GM12874 (cell line): ENCODE measurements at regions not wholly inside any gene's neighbourhood (a gene's known extent, or its start where the extent isn't known, plus 50 kb on each side); places are given as distances from the start of the nearest gene placed in this dataset.

ENCODE experiments used
- CTCF ChIP-seq: IDR thresholded peaks from 2 replicates; pipeline ENCODE4 v1.5.1; 2011; ENCODE audit warnings: low read depth, mild to moderate bottlenecking, control low read depth, low read length, moderate library complexity; ENCODE audit not compliant: insufficient read depth

DNA sequence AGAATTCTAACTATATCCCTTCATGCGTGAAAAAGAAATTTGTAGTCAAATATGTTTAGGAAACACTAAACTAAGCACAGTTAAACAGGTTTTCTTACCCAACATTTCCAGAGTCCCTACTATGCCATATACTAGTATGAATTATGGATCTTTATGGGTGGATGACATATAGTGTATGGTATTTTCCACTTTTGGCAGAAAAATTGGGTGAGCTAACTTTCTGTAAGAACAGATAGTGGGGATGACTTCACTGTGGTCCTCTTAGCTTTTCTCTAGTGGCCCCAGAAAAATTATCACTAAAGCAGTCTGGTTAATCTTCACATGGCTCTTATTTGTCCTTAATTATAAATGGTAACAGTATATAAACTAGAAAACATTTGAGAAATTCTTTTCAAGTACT lies 240.0 kb upstream of the GULP1 start:
- TF ChIP-seq CTCF = no peak

- no peak for TF ChIP-seq CTCF
Measured at GRCh38 chr2:188065386-188065785, 226.3 kb upstream of the GULP1 start.

- TF ChIP-seq CTCF = no peak
Measured at GRCh38 chr2:188068093-188068492, 223.6 kb upstream of the GULP1 start.

DNA sequence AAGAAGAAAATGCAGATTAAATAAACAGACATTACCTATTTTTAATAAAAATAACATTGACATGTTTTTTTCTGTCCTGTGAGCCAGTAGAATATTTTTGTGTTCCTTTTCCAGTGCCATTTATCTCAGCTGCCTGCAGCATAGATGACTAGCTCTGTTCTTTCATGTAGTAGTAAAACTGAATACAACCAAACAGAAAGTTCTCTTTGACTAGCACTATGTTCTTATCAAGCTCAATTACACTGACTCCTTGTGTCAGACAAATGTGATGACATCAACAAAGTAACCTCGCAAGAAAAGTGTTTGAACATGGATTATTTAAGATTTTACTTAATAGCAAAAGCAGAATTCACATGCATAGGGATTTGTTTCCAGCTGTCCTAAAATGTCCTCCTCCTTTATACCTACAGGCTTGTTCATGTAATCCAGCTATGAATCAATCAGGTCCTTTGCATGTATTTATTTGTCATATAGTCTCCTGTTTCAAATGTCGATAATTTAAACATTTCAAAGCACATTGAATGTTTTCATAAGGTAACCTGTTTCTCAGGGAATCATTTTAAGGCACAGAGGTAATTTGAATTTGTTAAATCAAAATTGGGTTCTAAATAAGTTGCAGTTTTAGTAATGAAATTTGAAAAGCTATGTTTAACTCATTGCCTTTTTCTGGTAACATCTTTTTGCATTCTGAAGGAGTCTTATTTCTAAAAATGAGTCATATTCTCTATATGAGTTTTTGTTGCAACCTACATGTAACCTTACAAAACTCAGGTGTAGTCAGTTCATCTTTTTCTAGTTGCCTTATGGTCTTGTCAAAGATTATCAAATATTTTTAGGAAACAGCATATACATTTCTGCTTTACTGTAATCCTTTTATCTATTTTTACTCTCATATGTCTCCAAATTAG lies 215.3 kb upstream of the GULP1 start:
- no peak for TF ChIP-seq CTCF

DNA sequence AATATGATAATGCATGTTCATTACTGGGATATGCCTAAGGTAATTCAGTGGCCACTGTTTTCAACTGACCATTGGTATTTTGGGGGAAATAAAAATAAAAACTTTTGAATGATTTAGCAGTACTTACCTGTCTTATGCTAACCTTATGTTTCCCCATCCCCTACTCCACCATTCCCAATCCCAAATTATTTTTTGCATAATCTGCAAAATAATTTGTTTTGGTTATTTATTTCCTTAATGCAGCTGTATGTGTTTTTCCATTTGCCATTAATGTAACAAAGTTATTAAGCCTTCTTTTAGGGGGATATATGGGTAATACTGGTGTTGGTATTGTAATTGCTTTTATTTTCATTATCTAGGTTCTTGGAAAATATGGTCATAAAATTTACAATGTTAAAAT lies 213.9 kb upstream of the GULP1 start:
- no peak for TF ChIP-seq CTCF

DNA sequence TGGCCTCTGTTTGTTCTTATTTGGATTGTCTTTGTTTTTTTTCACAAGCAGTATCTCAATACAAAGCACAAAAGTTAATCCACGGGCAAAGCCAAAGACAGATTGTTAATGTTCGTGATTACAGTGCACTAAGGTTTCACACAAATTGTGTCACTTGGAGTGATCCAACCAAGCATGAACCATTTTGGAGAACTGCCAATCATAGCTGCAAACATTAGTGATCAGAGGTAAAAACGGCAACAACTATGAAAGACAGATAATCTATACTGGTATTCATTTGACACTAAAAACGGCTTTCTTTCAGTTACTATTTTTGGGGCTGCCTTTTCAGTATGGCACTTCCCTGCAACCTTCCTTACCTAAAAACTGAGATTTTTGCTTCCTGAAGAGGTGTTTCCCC lies 213.1 kb upstream of the GULP1 start:
- TF ChIP-seq CTCF = no peak

DNA sequence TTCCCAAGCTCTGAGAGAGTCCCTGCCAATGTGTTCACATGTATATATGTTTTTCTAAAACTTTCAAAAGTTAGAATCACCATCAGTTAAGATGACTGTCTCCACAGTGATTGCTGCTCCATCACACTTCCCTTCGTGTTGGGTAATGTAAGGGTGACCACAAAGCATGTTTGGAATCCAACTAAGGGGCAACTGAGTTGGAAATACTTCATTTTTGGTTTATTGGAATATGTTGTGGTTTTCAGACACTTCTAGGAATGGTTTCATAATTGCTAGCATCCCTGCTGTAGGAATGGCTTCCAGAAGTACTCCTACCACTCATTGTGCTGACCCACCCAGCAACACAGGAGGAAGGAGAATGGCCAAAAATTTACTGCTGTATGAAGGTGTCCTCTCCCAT lies 212.5 kb upstream of the GULP1 start:
- TF ChIP-seq CTCF = no peak
